ENCODE measurements at regions not wholly inside any gene's neighbourhood (a gene's known extent, or its start where the extent isn't known, plus 50 kb on each side); places are given as distances from the start of the nearest gene placed in this dataset.
"Not testable (repeated sequence)": the region's sequence is repeated elsewhere in the genome, so short reads cannot be mapped to it uniquely, and the experiment has no call there.

- peak; percentile 12 to 50 for DNase-seq
These were observed 910.4 kb upstream of the GYPC start for GRCh38 chr2:125745514-125745913.

DNA sequence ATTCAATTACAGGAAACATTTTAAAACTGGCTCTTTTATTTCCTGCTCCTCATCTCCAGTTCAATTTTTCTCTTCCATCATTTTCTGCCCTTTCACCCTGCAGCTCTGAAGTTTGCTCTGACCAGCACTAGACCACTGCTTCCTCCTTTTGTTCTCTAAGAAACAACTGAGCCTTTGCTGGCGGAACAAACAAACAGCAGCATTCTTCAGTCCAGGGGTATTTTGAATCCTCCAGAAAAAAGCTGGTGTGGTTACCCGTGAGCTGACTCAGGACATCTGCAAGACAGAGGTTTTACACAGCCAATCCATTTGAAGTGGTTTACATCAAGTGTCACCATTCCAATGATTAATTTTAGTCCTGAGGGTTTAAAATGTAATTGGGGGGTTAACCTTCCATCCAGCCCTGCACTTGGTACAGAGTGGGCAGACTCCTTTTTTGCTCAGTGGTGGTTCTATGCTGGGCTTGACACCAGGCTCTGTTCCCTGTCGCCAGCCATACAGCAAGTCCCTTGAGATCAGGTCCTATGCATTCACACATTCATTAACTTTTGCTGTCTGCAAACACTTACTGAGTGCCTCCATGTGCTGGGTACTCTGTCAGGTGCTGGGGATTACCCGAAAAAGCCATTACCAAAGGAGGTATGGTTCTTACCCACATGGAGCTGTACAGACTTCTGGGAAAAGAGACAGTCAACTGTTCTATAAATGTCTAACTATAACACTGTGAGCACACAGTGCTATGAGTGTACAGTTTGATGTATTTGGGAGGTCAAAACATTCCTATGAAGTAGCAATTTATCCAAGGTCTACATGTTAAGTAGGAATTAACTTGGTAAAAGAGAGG, 909.4 kb upstream of the GYPC start:
- DNase-seq: no peak

DNA sequence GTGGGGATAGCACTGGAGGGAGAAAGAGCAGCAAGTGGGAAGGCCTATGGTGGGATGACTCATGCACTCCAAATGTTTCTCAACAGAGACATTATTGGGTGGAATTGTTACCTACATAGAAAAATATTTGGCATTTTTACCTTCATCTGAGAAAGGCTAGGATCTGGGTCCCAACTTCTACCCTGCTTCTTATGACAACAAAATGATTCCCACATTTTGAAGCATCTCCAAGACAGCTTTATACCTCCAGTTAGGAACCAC, 908.9 kb upstream of the GYPC start:
- DNase-seq: no peak

DNA sequence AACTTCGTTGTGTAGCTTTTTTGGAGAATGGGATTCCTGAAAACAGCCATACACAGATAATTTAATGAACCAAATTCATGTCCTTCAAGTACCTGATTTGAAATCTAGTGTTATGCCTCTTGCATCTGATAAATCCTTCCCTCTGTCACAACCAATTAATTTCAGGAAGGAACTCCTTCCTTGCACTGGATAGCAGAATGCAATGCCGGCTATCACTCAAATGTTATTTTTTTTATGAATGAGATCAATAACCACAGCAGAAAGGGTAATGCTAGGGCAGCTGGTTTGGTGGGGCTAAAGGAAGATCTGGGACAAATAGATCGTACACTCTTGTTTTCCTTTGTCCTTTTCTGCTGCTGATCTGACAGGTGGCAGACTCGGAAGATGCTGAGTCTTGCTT, 899.5 kb upstream of the GYPC start:
- DNase-seq: no peak

- DNase-seq: no peak
These were observed 859.2 kb upstream of the GYPC start for GRCh38 chr2:125796784-125797183.

DNA sequence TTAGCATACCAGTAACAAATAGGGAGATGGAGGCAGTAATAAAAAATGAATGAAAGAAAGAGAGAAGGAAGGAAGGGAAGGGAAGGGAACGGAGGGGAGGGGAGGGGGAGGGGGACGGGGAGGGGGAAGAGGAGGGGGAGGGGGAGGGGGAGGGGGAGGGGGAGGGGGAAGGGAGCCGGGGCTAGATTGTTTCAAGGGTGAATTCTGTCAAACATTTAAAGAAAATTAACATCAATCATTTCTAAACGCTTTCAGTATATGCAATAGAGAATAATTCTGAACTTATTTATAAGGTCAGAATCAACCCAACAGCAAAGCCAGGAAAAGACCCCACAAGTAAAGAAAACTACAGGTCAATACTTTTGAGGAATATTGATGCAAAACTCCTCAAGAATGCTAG, 858.8 kb upstream of the GYPC start:
- DNase-seq: no peak

DNA sequence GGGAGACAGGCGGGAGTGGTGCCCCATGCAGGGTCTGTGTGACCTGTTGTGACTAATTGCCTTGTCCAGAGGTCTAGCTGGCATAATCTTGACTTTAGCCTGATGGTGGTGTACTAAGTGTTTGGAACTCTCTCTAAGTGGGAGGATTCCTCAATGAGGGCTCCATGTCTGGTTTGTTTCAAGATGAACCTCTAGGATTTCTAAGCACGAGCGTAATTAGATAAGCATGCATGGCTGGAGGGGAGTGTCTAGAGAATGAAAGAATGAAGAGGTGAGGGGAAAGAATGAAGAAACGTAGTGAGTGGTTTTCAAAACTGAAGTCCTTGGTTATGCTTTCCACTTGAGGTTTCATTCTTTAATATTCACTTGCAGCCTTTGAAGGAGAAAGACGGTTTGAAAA, 833.2 kb upstream of the GYPC start:
- no peak for DNase-seq

DNA sequence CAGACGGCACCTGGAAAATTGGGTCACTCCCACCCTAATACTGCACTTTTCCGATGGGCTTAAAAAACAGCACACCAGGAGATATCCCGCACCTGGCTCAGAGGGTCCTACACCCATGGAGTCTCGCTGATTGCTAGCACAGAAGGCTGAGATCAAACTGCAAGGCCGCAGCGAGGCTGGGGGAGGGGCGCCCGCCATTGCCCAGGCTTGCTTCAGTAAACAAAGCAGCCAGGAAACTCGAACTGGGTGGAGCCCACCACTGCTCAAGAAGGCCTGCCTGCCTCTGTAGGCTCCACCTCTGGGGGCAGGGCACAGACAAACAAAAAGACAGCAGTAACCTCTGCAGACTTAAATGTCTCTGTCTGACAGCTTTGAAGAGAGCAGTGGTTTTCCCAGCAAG, 830.2 kb upstream of the GYPC start:
- DNase-seq: not testable (repeated sequence)

DNA sequence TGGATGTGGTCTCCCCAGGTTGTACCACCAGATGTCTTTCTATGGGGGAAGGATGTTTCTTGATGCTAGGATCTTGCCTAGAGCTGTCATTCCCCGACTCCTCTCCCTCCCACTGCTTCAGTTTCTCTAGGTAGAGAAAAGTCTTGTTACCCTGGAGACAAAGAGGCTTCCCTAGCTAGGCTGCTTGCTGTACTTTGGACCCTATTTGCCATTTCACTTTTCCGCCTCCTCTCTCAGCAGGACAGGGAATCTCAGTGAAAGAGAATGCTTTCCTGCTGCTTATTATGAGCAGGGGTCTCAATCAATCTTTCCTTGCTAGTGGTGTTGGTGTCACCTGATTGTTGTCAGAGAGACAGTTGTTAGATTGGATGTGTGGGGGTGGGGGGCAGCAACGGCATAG, 818.8 kb upstream of the GYPC start:
- no peak for DNase-seq

DNA sequence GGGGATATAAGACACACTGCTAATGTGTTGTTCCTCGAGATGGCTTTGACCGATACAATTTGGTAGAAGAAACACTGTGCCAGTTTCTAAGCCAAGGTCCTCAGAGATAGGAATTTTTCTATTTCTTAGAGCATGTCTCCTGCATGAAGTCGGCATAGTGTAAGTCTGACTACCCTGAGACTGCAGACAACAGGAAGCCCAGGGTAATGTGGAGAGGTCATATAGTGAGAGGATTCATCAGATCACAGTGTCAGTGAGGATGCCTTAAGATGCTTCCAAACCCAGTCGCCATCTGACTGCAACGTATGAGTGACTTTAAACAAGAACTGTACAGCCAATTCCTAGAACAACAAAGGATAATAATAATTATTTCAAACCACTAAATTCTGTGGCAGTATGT, 818.3 kb upstream of the GYPC start:
- DNase-seq: no peak

GRCh38 chr2:125839945-125840344, 816.0 kb upstream of the GYPC start:
- no peak for DNase-seq

- DNase-seq: no peak
These were observed 813.9 kb upstream of the GYPC start for GRCh38 chr2:125842041-125842440.

- no peak for DNase-seq
These were observed 805.4 kb upstream of the GYPC start for GRCh38 chr2:125850541-125850940.

GRCh38 chr2:125852364-125852763, 803.6 kb upstream of the GYPC start:
- no peak for DNase-seq

DNA sequence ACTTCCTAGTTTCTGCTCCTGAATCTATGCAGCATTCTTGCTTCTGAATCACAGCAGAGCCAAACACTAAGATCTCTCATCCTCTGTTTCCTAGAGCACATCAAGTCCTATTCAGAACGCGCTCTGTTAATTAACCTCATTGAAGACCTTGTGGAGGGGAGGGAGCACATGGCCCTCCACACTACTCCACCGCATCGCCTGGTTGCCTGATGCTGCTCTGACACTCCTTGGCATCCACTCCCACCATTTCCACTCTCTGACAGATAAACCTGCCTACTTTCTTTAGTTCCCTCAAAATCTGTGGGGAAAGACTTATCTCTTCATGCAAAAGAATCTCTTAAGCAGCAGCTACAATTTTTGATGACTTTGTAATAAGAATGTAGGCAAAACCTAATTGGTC, 802.3 kb upstream of the GYPC start:
- no peak for DNase-seq

- DNase-seq: no peak
These were observed 800.8 kb upstream of the GYPC start for GRCh38 chr2:125855204-125855603.

DNA sequence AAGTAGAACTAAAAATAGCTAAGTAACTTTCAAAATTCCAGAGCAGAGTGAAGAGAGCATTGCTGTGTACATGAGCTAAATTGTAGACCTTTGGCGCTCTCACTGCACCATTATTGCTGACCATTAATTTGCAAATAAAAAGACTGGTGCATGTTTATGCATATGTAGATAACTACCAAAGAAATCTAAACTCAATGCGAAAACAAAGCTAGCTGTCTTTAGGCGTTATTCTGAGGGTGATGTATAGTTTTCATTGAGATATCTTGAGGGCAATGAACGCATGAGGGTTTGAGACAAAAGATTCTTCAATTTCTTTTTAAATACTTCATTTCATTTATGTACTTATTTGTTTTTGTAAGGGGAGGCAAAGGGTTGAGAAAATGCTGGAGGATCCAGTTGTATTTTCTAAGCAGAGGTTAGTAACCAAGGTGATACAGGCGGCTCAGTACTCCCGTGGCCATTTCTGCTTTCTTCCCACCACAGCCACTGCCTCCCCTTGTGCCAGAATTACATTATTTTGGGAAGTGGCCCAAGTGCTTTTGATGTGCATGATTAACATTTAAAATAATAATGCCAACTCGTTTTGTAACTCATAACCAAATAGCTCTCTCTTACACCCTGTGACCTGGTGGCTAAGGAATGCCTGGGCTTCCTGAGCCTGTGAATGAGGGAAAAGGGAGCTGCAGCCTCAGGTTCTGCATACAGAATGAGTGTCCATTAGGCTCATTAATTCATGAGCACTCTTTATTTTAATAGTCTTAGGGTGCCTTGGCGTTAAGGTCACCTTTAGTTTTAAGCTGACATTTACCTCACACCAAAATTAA, 797.8 kb upstream of the GYPC start:
- no peak for DNase-seq

DNA sequence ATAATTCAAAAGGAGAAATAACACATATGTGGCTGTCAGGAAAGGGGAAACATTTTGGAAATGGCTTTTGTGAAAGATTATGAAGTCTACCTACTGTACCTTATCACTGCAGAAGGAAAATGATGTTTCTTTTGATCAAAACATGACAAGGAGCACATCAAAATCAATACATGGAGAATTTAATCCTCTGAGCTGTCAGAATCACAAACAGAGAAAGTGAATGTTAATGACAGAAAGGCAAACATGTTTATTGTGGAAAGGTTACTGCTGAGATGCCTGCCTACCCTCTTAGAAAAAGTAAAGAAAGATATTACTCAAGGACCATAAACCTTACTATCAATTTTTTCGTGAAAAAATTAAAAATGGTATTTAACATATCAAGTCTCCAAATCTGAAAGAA, 794.5 kb upstream of the GYPC start:
- no peak for DNase-seq

- DNase-seq: no peak
These were observed 788.0 kb upstream of the GYPC start for GRCh38 chr2:125867908-125868307.

DNA sequence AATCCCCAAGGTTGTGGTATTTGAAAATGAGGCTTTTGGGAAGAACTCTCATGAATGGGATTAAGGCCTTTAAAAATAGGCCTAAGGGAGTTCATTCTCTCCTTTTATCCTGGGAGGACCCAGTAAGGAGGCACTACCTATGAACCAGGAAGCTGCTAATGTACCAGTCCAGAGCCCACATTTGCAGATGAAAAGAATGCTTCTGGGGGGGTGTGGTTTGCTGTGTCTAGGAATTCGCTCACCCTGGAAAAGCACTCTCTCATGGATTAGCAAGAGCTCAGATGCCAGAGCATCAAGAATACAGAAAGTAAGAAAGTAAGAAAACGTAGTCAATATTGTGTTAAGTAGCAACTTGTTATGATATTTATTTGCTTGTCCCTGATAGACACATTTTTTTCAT, 785.7 kb upstream of the GYPC start:
- DNase-seq: no peak

DNA sequence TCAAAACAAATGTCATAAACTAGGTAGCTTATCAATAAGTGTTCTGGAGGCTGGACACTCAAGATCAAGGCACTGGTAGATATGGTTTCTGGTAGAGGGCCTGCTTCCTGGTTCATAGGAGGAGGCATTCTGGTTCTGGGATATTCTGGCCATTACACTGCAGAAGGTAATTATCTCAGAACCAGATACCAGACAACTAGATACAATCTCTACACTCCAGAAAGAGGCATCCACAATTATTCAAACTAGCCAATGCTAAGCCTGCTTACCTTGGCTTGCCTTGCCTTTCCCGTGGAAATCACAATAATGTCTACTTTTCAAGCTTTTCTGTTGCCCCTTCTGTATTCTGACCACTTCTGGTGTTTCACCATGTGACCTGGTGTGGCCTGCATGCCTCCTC, 785.2 kb upstream of the GYPC start:
- no peak for DNase-seq

DNA sequence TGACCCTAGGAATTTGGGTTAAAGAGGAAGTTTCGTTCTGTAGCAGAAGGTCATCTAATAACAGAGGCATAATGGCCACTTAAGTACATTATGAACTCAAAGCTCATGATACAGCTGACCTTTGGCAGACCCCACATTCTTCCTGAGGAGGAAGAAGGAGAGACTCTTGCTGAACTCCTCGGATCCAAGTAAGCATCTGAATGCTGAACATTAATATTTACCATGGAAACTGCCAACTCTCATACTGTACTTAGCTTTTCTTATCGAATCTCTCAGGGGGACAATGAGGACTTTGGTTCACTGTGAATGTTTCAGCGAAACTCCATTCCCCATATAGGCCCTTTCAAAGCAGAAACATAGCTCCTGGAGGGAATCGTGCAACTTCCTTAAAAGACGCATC, 781.4 kb upstream of the GYPC start:
- DNase-seq: no peak

DNA sequence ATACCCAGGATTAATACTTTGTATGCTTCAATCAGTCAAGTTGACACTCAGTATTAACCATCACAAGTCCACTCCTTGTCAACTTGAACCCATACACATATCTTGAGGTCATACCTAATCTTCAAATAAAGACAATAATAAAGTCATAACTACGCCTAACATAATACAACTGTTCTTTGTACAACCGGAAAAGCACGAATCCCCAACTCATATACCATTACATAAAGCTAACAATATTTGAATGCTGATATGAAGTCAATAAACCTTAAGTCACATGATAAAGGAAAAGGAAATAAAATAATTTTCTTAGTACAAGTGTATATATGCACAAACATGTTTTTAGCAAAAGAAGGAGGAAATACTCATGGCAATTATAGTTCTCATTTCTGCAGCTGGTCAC, 770.6 kb upstream of the GYPC start:
- no peak for DNase-seq

DNA sequence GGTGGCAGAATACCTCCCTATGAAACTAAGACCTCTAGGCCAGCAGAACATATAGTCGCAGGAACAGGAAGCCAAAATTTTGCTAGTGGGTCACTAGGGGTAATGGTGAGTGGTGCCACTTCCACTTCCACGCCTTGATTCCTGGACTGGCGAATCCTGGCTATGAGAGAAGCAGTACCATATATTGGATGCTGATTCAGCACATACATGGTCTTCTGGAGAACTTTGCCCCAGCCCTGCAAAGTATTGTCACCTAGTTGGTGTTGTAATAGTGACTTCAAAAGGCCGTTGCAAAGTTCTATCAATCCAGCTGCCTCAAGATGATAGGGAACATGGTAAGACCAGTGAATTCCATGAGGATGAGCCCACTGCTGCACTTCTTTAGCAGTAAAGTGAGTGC, 769.8 kb upstream of the GYPC start:
- no peak for DNase-seq

GRCh38 chr2:125901278-125901677, 754.7 kb upstream of the GYPC start:
- no peak for DNase-seq

All from NCI-H187 (cell line).